HG03520 (cell line): ENCODE measurements at regions not wholly inside any gene's neighbourhood (a gene's known extent, or its start where the extent isn't known, plus 50 kb on each side); places are given as distances from the start of the nearest gene placed in this dataset.

Experiments used
- ATAC-seq: cut with Tn5 transposase; IDR thresholded peaks from one replicate; pipeline ENCODE4 v1.9.1; 2021; ENCODE audit warnings: mild to moderate bottlenecking, moderate library complexity; ENCODE audit not compliant: unreplicated experiment

- no peak for ATAC-seq
These were observed 54.4 kb upstream of the NEK7 start for GRCh38 chr1:198102454-198102827.

- ATAC-seq, result no peak
These were observed 51.6 kb upstream of the NEK7 start for GRCh38 chr1:198105185-198105584.

- no peak for ATAC-seq
These were observed 50.8 kb upstream of the NEK7 start for GRCh38 chr1:198106011-198106410.
